ENCODE measurements at regions not wholly inside any gene's neighbourhood (a gene's known extent, or its start where the extent isn't known, plus 50 kb on each side); places are given as distances from the start of the nearest gene placed in this dataset.
A peak's percentile ranks its signal among the peaks of the same experiment; 100 is the strongest.

DNA sequence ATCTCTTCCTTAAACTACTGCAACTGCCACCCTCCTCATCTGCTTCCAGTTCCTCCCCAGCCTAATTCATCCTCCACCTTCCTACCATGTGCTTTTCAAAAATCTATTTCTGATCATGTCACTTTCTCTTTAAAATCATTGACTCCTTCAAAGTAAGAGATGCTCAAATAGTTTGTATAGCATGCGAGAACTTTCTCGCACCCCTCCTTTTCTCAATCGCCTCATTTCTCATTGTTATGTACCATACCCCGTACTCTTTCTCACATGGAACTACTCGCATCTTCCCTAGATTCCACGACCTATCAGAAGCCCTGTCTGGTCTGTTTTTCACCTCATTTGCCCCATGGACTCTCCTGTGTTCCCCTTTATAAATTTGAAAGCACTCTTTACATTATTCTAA is 238.2 kb downstream of the NRIP1 start:
- 50% methylated on average over 6 of the region's 6 CpGs for WGBS (ENCODE audit: insufficient coverage, insufficient replicate concordance, low lambda C conversion rate, missing lambda C conversion rate)
- H3K27me3 ChIP-seq (replicated peaks in 1 of 2; ENCODE audit: control insufficient read depth in 2 of 2, insufficient read depth in 2 of 2, low read length in 1 of 2), result no peaks in the 10 kb centered on the region
- H3K4me2 ChIP-seq (ENCODE audit: control insufficient read depth, insufficient read depth), result no peak overlapping the region
- peak overlapping the region; percentile 79 for H3K27ac ChIP-seq (ENCODE audit: control insufficient read depth, insufficient read depth)
- H4K20me1 ChIP-seq (ENCODE audit: control insufficient read depth, insufficient read depth), result no peaks in the 10 kb centered on the region
- in situ Hi-C loops (cut with MboI), result no loop called here
- SMC1A ChIA-PET (ENCODE audit: uncharacterized antibody, unreplicated experiment), result no interaction called here
- H3K4me3 ChIP-seq, result no peak overlapping the region
- H3K9me3 ChIP-seq (replicated peaks; ENCODE audit: control insufficient read depth, insufficient read depth, low read length), result peaks cover 9% of the 10 kb centered on the region
- intact Hi-C loops (cut with micrococcal nuclease; ENCODE audit: unreplicated experiment), result loop anchor here (5.0 to 10.0 kb wide), 3 partner anchors 36 to 374 kb away; no protein-coding TSS in a partner anchor
- peaks cover 9% of the 10 kb centered on the region; the same call in 1 of the 2 replicates for H3K4me1 ChIP-seq (ENCODE audit: control insufficient read depth, insufficient read depth, low read length)
- H2AFZ ChIP-seq (ENCODE audit: control insufficient read depth, low read depth, low read length), result peak overlapping the region; percentile 66
- H3K36me3 ChIP-seq (ENCODE audit: control insufficient read depth in 2 of 2, insufficient read depth in 2 of 2, low read length in 1 of 2), result no peaks in the 10 kb centered on the region
- DNase-seq (ENCODE audit: low read depth, low spot score), result peak; percentile 72
- CTCF ChIA-PET, result no interaction called here
- peak; percentile 82 for FAIRE-seq
- H3K79me2 ChIP-seq (ENCODE audit: control insufficient read depth, insufficient read depth, low read length), result no peaks in the 10 kb centered on the region
- 0 out of 2 replicates have a peak overlapping the region, but pooled peaks have one; percentile 0 for H3K9ac ChIP-seq (ENCODE audit: control insufficient read depth, insufficient read depth, low read length)
- BruUV-seq (replicated peaks), result no TSS peak
- POLR2A ChIA-PET, result no interaction called here
- RAD21 ChIA-PET (ENCODE audit: unreplicated experiment), result interaction anchor here (0.6 kb wide), 1 partner anchor 280 kb away, joined by 3 read pairs; no protein-coding TSS in a partner anchor
- ATAC-seq, result peak; percentile 57
- TF ChIP-seq NBN (IDR thresholded peaks at IDR 0.05), result 0 out of 2 replicates have a peak, but pooled peaks have one; percentile 42
- TF ChIP-seq, protein P1, sequence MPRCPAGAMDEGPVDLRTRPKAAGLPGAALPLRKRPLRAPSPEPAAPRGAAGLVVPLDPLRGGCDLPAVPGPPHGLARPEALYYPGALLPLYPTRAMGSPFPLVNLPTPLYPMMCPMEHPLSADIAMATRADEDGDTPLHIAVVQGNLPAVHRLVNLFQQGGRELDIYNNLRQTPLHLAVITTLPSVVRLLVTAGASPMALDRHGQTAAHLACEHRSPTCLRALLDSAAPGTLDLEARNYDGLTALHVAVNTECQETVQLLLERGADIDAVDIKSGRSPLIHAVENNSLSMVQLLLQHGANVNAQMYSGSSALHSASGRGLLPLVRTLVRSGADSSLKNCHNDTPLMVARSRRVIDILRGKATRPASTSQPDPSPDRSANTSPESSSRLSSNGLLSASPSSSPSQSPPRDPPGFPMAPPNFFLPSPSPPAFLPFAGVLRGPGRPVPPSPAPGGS (IDR thresholded peaks at IDR 0.05; ENCODE audit: borderline replicate concordance, insufficient read depth, low read depth, low read length, poor library complexity, severe bottlenecking), result peak; percentile 58
- TF ChIP-seq, protein P2, sequence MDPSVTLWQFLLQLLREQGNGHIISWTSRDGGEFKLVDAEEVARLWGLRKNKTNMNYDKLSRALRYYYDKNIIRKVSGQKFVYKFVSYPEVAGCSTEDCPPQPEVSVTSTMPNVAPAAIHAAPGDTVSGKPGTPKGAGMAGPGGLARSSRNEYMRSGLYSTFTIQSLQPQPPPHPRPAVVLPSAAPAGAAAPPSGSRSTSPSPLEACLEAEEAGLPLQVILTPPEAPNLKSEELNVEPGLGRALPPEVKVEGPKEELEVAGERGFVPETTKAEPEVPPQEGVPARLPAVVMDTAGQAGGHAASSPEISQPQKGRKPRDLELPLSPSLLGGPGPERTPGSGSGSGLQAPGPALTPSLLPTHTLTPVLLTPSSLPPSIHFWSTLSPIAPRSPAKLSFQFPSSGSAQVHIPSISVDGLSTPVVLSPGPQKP (IDR thresholded peaks at IDR 0.05; ENCODE audit: low read depth, low read length), result no peak
- TF ChIP-seq, protein P3, sequence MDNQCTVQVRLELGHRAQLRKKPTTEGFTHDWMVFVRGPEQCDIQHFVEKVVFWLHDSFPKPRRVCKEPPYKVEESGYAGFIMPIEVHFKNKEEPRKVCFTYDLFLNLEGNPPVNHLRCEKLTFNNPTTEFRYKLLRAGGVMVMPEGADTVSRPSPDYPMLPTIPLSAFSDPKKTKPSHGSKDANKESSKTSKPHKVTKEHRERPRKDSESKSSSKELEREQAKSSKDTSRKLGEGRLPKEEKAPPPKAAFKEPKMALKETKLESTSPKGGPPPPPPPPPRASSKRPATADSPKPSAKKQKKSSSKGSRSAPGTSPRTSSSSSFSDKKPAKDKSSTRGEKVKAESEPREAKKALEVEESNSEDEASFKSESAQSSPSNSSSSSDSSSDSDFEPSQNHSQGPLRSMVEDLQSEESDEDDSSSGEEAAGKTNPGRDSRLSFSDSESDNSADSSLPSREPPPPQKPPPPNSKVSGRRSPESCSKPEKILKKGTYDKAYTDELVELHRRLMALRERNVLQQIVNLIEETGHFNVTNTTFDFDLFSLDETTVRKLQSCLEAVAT (IDR thresholded peaks at IDR 0.05), result peak; percentile 42; the same call in 1 of the 2 replicates
- no peak for TF ChIP-seq NR2C1 (IDR thresholded peaks at IDR 0.05)
- peak; percentile 20; the same call in 1 of the 2 replicates for TF ChIP-seq ATF7 (IDR thresholded peaks at IDR 0.05; ENCODE audit: low read depth)
- TF ChIP-seq DPF2 (IDR thresholded peaks at IDR 0.05), result no peak
- 0 out of 2 replicates have a peak, but pooled peaks have one; percentile 11 for TF ChIP-seq IKZF1 (conservative IDR thresholded peaks at IDR 0.05)
- no peak for TF ChIP-seq GABPA (IDR thresholded peaks at IDR 0.05; ENCODE audit: low read depth)
- TF ChIP-seq, protein P4, sequence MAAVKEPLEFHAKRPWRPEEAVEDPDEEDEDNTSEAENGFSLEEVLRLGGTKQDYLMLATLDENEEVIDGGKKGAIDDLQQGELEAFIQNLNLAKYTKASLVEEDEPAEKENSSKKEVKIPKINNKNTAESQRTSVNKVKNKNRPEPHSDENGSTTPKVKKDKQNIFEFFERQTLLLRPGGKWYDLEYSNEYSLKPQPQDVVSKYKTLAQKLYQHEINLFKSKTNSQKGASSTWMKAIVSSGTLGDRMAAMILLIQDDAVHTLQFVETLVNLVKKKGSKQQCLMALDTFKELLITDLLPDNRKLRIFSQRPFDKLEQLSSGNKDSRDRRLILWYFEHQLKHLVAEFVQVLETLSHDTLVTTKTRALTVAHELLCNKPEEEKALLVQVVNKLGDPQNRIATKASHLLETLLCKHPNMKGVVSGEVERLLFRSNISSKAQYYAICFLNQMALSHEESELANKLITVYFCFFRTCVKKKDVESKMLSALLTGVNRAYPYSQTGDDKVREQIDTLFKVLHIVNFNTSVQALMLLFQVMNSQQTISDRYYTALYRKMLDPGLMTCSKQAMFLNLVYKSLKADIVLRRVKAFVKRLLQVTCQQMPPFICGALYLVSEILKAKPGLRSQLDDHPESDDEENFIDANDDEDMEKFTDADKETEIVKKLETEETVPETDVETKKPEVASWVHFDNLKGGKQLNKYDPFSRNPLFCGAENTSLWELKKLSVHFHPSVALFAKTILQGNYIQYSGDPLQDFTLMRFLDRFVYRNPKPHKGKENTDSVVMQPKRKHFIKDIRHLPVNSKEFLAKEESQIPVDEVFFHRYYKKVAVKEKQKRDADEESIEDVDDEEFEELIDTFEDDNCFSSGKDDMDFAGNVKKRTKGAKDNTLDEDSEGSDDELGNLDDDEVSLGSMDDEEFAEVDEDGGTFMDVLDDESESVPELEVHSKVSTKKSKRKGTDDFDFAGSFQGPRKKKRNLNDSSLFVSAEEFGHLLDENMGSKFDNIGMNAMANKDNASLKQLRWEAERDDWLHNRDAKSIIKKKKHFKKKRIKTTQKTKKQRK (IDR thresholded peaks at IDR 0.05; ENCODE audit: low read depth, low read length), result no peak
- TF ChIP-seq MTA2 (IDR thresholded peaks at IDR 0.05; ENCODE audit: low read depth), result no peak
- TF ChIP-seq GATAD2B (conservative IDR thresholded peaks at IDR 0.05; ENCODE audit: low read depth), result 0 out of 2 replicates have a peak, but pooled peaks have one; percentile 33
- TF ChIP-seq MEF2B (IDR thresholded peaks at IDR 0.05; ENCODE audit: partially characterized antibody, poor library complexity, severe bottlenecking), result peak; percentile 42
- TF ChIP-seq, protein P5, sequence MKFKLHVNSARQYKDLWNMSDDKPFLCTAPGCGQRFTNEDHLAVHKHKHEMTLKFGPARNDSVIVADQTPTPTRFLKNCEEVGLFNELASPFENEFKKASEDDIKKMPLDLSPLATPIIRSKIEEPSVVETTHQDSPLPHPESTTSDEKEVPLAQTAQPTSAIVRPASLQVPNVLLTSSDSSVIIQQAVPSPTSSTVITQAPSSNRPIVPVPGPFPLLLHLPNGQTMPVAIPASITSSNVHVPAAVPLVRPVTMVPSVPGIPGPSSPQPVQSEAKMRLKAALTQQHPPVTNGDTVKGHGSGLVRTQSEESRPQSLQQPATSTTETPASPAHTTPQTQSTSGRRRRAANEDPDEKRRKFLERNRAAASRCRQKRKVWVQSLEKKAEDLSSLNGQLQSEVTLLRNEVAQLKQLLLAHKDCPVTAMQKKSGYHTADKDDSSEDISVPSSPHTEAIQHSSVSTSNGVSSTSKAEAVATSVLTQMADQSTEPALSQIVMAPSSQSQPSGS (IDR thresholded peaks at IDR 0.05; ENCODE audit: low read length), result peak; percentile 72
